Hindlimb muscle (tissue), 1 donor: ENCODE measurements at regions not wholly inside any gene's neighbourhood (a gene's known extent, or its start where the extent isn't known, plus 50 kb on each side); places are given as distances from the start of the nearest gene placed in this dataset.

Source experiments
- DNase-seq: peaks from one replicate; pipeline ENCODE4 v3.0.0-alpha.2; 2013

DNA sequence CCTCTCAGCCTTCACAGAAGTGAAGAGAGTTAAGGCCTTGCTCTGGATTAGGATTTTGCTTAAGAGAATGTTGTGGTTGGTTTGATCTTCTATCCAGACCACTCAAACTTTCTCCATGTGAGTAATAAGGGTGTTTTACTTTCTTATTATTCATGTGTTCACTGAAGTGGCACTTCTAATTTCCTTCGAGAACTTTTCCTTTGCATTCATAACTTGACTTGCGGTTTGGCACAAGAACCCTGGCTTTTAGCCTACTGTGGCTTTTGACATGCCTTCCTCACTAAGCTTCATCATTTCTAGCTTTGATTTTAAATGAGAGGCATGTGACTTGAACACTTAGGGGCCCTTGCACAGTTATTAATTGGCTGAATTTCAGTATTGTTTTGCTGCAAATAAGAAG lies 166.1 kb upstream of the OPRM1 start:
- no peak for DNase-seq

DNA sequence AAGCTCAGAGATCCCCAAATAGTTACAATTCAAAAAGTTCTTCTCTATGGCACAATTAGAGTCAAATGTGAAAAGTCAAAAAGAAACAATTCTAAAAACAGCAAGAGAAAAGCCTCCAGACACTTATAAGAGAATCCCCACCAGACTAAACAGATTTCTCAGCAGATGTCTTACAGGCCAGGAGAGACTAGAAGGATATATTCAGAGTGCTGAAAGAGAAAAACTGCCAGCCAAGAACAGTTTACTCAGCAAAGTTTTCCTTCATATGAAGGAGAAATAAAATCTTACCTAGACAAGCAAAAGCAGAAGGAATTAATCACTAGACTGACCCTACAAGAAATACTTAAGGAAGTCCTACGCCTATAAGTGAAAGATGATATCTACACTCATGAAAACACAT lies 176.1 kb upstream of the OPRM1 start:
- no peak for DNase-seq

DNA sequence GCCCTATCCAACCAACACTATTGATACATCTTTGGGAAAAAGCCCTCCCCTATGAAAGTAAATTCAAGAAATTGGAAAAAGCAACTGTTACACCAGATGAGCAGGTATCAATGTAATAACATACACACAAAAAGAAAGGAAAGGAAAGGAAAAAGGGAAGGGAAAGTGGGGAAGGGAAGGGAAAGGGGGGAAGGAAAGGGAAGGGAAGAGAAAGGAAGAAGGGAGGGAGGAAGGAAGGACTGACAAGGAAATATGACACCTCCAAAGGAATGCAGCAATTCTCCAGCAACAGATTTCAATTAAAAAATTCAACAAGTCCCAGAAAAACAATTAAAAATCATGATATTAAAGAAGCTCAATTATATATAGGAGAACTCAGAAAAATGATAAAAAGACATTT lies 176.9 kb upstream of the OPRM1 start:
- DNase-seq, result no peak

DNA sequence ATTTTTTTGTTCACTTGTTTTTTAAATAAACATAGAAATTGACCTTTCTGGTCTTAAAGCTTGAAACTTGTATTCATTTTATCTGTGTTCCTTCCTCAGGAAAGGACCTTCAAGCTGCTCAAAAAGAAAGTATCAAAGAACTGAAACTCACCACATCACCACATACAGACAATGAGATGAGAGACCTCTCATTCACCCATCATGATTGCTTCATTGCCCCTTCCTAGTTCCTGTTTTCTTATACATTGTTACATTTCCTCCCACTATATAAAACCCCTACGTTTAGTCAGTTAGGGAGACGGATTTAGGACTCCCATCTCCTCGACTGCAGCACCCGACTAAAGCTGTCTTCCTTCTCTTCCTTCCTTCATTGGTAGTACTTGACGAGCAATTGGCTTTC lies 180.5 kb upstream of the OPRM1 start:
- DNase-seq, result no peak

DNA sequence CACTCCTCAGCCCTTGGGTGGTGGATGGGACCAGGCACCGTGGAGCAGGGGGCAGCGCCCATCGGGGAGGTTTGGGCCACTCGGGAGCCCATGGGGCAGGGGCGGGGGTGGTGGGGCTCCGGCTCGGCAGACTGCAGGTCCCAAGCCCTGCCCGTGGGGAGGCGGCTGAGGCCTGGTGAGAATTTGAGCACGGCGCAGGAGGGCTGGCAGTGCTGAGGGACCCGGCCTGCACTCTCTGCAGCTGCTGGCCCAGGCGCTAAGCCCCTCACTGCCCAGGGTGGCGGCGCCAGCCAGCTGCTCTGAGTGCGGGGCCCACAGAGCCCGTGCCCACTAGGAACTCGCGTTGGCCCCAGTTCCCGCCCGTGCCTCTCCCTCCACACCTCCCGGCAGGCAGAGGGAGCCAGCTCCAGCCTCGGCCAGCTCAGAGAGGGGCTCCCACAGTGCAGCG lies 182.1 kb upstream of the OPRM1 start:
- no peak for DNase-seq

DNA sequence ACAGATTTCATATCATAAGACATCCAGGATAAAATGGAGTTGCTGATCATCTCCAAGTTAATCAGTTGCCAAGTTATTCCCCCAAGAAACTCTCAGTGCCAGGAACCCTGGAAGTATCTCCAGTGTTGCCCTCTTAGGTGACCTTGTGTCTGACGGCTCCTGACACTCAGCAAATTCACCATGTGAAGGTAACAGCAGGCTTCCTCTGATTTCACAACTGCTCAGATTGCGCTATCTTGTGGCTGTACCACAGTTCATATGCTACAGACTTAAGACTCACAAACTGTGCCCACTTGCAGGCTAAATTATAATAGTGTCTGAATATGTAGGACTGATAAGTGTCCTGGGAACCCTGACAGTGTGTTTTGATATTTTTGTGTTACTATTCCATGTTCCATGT lies 186.6 kb upstream of the OPRM1 start:
- DNase-seq, result no peak

DNA sequence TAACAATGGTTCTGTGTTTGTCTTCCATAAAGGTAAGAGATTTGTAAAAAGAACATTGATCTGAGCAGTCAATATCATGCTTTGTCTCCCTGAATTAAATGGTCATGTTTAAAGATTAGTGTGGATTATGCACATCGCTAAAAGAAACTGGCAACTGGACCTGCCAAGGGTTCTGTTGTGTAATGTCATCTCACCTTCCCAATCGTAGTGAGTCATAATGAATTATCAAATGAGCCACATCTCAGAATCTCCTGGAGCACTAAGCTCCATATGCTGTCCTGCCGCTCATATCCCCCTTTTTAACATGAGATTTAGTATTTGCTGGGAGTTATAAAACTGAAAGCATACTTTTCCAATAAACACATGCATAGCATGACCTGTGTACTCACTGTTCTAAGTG lies 187.0 kb upstream of the OPRM1 start:
- no peak for DNase-seq

DNA sequence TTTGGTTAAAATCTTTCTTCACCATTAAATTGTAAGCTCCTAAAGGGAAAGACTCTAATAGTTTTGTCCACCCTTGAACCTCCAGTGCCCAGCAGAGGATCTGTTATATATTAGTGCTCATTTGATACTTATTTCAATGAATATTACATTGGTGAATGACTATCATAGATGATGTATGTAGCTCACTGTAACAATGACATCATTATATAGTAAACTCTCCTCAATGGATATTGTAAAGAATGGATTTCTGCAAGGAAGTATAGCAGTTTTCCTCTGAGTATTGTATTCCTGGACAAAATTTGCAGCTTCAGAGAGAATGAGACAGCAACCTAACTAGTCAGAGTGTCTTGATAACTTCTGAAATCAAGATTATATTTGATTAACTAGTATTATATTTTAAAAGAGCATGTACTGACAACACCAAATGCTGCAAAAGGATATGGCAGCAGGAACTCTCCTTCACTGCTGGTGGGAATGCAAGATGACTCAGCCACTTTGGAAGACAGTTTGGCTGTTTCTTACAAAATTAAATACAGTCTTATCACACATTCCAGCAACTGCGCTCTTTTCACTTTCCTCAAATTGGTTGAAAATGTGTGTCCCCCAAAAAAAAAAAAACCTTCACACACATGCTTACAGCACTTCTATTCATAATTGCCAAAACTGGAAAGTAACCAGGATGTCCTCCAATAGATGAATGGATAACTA lies 189.8 kb upstream of the OPRM1 start:
- DNase-seq, result no peak

DNA sequence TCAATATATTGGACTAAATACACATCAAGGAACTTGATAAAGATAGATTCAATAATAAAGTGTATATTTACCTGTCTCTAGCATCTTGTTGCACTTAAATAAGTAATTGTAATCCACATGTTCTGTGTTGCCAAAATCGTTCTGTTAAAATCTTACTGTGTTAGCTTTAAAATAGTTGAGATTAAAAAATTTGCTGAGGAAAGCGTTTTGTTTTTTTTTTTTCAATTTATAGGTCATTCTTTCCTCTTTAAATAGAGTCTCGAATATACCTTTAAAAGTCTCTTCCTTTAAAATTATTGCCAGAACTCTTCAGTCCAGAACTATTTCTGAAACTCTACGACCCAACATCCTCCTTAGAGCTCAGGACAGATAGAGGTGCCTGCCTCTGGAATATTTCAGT lies 195.6 kb upstream of the OPRM1 start:
- no peak for DNase-seq

DNA sequence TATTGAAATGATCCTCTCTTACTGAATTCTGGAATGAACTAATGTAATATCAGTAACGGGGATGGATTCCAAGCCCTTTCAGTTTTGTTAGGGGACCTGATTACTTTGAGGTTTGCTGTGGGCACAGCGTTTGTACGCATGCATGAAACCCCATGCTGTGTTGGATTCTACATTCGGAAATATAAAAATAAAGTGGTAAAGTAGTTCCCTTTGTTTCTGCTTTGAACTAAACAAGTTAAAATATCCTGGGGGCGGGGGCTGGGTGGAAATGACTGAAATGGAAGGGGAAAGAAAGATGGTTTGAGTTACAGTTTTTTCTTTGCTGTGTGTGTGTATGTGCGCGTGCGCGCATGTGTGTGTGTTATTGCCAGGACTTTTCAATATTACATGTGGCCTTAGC lies 196.5 kb upstream of the OPRM1 start:
- DNase-seq, result peak; percentile 3

DNA sequence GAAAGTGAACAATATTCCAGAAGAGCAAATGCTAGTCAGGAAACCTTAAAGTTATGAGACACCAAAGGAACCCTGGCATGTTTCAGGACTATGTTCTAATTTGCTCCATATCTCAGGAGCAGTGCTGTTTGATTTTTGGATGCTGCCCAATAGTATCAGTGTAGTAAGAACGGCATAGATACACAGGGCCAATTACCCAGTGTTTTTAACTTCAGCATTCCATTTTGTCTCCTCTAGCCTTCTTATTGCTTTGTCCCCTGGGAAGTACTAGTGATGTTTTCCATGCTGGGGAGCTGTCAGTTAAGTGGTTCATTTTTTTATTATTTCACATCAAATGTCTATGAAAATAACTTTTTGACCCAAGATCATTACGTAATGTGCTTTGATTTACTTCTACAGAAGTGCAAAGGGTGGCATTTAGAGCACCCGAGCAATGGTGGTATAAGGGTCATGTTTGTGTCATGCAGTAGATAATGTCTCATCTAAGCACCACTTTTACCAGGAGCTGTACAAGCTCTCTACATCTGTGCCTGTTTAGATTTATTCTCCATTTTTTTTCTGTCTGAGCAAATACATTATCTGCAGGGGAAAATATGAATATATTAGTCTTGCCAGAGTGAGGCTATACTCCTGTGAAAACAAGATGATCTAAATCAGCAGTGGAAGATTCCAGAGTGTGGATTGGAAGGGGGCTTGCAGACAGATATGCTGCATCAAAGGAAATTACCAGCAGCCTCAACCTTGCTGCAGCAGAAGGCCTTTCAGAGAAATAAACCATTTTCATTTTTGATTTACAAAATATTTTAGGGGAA lies 198.8 kb upstream of the OPRM1 start:
- DNase-seq, result peak; percentile 6

DNA sequence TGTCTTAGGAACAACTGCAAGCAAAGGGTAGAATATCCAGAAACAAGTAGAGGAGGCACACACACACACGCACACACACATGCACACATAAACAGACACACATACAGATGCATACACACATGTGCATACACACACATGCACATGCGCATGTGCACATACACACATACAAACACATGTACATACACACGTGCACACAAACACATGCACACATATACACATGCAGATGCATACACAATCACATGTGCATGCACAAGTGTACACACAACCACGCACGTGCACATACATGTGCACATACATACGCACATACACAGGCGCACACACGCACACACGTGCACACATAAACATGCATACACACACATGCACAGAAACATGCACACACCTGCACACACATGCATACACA lies 206.5 kb upstream of the OPRM1 start:
- no peak for DNase-seq

DNA sequence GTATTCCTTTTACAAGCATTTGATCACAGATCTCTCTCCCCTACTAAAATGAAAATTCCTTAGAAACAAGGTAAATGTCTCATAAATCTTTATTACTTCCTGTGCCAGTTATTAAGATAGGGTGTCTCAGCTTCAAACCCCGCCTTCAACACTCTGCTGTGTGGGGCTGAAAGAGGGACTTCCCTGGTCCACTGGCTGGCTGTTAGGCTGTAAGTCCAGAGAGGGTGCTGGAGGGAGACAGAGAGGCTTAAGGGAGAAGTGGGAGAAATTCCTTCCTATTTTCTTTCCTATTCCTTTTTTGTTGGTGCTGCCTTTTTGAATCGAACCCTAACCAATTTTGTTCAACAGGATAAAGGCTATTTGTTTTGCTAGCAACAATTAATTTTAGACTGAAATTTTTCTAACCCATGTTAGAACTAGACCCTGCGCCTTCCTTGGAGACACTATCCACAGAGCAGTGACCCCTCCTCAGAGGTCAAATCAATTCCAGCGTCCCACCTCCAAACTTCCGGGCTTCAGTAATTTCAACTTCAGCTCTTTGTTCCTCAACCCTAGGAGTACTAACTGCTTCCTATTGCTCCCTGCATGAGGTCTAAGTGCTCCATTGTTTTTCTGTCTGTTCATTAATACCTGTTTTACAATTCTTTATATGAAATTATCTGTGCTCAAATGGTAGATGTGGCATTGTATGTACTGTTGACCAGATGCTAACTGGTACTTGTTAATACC lies 207.5 kb upstream of the OPRM1 start:
- no peak for DNase-seq

DNA sequence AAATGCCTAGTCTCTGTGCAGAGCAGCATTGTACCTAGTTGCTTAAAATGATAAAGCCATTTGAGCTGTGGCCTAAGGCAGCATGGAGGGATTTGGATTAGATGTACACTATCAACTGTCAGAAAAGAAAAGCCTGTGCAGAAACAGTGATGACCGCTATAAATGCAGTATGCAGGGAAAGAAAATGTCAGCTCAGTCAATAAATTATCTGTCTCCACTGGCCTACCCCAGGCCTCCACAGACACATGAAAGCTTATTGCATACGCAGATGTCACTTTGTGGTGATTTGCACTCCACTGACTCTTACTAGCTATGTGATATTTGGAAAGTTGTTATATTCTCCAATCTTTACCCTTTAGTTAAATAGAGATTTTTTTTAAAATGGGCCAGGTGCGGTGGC lies 221.9 kb upstream of the OPRM1 start:
- no peak for DNase-seq

DNA sequence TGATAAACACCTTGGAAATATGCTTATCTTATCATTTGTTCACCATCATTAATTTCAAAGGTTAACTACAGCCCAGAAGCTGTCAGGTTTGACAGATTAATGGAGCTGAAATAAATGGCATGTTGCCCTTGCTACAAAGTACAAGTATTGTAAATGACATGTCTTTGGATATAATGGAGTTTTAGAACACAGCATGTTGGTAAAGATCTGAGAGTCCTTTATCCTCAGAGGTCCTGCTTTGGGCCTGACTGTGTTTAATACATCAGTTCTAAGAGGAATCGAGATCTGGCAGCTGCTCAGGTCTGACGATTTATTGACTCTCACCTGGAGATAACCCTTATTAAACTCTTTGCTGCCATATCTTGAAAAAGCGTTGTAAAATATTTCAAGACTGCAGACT lies 222.7 kb upstream of the OPRM1 start:
- DNase-seq, result no peak

DNA sequence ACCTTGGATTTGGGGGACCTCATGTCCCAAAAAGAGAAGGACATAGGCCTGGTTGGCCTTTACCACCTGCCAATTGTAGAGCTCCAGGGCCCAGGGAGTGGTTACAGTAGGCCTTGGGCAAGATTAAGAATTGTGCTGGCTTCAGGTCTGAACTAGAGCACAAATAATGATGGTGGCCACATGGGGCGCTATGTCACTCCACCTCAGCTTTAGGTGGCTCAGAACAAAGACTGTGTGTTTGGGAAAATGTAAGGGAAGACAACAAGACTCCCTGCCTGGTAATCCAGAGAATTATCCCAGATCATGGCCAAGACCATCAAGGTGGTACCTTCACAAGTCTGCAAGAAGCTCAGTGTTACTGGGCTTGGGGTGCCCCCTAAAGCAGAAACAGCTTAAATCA lies 224.9 kb upstream of the OPRM1 start:
- DNase-seq, result no peak

DNA sequence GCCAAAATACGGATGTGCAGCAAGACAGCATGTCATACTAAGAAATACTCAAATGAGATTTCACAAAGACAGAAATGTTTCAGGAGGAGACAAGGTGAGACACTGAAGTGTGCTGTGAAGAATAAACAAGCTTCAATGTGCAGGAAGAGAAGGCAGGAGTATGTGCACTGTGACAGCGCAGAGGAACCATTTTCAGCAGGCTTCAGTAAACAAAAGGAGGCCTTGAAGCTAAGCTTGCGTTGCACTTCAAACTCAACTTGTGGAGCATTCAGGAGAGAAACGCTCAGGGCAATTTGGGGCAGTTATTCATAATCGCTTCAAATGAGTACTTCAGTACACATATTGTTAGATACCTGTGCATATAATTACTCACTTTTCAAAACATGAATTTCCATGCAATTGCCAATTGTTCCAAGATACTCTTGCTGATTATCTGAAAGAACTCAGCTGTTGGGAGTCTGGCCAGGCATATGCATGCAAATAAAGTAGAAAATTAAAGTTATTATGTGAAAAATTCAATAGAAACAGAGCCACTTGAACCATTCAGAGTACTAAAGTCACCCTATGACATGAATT lies 234.2 kb upstream of the OPRM1 start:
- DNase-seq, result no peak

DNA sequence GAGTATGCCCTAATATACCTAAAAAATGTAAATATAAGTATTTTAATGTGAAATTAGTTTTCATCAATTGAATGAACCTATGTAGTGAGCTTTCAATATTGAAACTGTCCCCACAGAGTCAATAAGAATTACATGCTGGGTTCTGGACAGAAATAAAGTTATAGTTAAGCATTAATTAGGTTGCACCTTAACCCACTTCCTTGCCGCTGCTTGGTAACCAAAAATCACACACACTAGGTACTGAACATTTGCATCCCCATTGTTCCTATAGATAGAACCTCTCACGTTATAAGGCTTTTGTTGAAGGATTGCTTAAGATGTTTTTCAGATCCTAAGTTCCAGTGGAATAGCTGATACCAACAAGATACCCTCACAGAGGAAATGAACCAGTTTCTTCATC lies 237.1 kb upstream of the OPRM1 start:
- no peak for DNase-seq

DNA sequence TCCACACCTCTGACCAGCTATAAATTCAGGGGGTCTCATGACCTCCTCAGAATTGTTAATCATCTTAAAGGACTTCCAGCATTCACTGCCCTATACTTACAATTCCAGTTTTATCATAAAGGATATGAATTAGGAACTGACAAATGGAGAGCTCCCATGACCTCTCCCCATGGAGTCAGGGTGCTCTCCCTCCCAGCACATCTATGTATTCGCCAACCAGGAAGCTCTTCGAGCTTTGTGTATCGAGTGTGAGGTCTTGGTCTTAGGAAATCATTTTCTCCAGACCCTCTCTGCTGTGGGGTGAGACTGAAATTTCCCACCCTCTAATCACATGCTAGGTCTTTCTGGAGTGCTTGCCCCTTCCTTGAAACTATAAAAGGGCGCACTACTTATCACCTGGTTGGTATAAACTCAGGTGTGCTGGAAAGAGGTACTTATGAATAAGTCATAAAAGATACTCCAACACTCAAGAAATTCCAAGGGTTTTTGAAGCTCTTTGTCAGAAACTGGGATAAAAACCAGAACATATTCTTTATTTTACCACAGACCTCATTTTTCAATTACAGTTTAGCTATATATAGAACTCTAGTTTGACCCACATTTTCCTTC lies 238.4 kb upstream of the OPRM1 start:
- no peak for DNase-seq

DNA sequence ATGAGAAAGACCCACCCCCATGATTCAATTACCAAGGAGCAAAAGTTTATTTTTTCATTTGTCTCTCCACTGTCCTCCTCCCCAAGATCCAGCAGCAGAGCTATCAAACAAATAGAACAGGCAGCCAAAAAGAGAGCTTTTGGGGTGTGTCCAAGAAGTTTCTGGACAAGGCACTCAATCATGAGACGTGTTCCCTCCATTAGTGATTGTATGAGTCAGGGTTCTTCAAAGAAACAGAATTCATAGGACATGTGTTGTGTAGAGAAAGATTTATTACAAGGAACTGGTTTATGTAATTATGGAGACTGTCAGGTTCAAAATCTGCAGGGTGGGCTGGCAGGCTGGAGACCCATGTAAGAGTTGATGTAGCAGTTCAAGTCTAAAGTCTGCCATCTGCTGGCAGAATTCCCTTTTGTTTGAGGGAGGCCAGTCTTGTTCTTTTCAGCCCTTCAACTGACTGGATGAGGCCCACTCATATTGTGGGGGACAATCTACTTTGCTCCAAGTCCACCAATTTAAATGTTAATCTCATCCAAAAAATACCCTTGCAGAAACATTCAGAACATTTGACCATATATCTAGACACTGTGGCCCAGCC lies 248.1 kb upstream of the OPRM1 start:
- no peak for DNase-seq

DNA sequence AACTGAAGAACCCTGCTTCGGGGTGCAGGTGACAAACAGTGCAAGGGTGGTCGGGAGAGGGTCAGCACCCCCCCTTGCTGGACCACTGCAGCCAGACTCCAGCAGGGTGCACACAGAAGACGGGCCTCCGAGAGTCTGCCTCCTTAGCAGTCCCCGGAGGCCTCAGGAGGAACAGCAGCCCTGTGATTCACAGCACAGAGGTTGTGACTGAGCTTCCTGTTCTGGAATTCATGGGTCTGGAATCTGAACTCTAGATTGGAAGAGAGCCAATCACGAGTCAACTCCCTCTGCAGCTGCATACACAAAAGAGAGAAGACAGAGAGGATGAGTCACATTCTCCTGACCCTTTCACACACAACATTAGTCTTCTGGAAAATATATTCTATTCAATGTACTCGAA lies 249.0 kb upstream of the OPRM1 start:
- peak; percentile 15 for DNase-seq

DNA sequence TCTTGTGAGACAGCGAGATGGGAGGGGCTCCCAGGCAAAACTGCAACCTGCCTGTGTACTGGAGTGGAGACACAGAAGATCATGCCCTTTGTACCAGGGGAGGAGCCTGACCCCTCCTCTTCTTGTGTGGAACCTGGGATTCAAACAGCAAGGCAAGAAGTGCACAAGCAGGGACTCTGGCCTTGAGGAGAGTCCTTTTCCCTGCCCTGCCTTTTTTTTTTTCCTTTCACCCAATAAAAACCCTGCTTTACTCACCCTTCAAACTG lies 251.8 kb upstream of the OPRM1 start:
- no peak for DNase-seq

DNA sequence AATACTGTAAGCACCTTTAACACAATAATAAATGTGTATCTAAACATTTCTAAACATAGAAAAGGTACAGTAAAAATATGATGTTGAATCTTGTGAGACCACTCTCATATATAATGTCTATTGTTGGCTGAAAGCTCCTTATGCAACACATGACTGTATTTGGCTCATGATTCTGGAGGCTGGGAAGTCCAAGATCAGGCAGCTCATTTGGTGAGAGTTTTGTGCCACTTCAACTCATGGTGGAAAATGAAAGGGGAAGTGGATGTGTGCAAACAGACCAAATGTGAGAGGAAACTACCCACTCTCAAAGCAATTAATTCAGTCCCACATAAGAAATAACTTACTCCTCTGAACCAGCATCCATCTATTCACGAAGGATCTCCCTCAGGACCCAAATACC lies 257.7 kb upstream of the OPRM1 start:
- DNase-seq, result no peak
